ENCODE measurements at regions not wholly inside any gene's neighbourhood (a gene's known extent, or its start where the extent isn't known, plus 50 kb on each side); places are given as distances from the start of the nearest gene placed in this dataset.

DNA sequence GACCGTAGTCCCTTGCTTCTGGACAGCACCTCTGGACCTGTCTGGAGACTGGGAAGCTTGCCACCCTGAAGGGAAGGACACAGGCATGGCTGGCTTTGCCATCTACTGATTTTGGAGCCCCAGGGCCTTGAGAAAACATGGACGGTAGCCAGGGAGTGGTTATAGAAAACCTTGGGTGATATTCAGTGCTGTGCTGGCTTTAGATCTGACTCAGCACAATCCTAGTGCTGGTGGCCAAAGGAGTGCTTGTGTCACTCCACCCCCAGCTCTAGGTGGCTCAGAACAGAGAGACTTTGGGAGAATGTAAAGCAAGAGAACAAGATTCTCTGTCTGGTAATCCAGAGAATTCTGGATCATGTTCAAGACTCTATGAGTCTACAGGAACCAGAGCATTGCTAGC lies 214.5 kb upstream of the IGF1 start:
- no peak overlapping the region for H3K4me3 Mint-ChIP-seq
- intact Hi-C loops (cut with micrococcal nuclease), result no loop called here
- no peaks in the 10 kb centered on the region for H3K4me1 Mint-ChIP-seq (ENCODE audit: low read depth)

GRCh38 chr12:102691773-102692555 lies 211.6 kb upstream of the IGF1 start:
- Mint-ChIP-seq H3K4me1 (ENCODE audit: low read depth) (no peaks in the 10 kb centered on the region), H3K9me3 (no peaks in the 10 kb centered on the region), H3K36me3 (ENCODE audit: low read depth) (no peaks in the 10 kb centered on the region), H3K4me3 (no peak overlapping the region), H3K27ac (no peak overlapping the region), H3K27me3 (peaks cover 3% of the 10 kb centered on the region)
- intact Hi-C loops (cut with micrococcal nuclease), result no loop called here

More for the DNA sequence above, 214.5 kb upstream of the IGF1 start:
- Mint-ChIP-seq H3K9me3 (no peaks in the 10 kb centered on the region), H3K27me3 (peaks cover 6% of the 10 kb centered on the region), H3K27ac (no peak overlapping the region), H3K36me3 (ENCODE audit: low read depth) (no peaks in the 10 kb centered on the region)

- intact Hi-C loops (cut with micrococcal nuclease), result no loop called here
- Mint-ChIP-seq H3K4me3 (no peak overlapping the region), H3K4me1 (ENCODE audit: low read depth) (no peaks in the 10 kb centered on the region)
Measured at GRCh38 chr12:102690253-102690652, 209.9 kb upstream of the IGF1 start.

GRCh38 chr12:102689701-102690100 lies 209.3 kb upstream of the IGF1 start:
- intact Hi-C loops (cut with micrococcal nuclease), result no loop called here

More at GRCh38 chr12:102690253-102690652, 209.9 kb upstream of the IGF1 start:
- no peaks in the 10 kb centered on the region for H3K36me3 Mint-ChIP-seq (ENCODE audit: low read depth)
- H3K27ac Mint-ChIP-seq, result no peak overlapping the region
- no peaks in the 10 kb centered on the region for H3K9me3 Mint-ChIP-seq
- no peaks in the 10 kb centered on the region for H3K27me3 Mint-ChIP-seq

DNA sequence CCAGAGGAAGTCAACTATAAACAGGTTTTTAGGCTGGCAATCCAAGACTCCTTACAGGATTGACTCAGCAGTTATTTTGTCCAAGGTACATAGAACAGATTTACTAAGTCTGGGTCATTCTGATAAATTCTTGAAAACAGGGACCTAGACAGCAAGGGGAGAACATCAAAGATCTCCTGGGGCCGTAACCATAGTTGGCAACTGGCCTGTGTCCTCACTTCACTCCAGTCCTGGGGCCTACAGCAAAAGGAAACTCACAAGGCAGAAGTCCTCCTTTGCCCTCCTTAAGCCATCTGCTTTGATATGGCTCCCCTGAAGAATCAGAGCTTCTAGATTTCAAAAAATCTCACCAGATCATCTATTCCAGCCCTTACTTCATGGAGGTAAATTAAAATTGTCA lies 207.2 kb upstream of the IGF1 start:
- Mint-ChIP-seq H3K9me3 (no peaks in the 10 kb centered on the region), H3K27me3 (no peaks in the 10 kb centered on the region), H3K4me1 (ENCODE audit: low read depth) (no peaks in the 10 kb centered on the region), H3K36me3 (ENCODE audit: low read depth) (no peaks in the 10 kb centered on the region), H3K4me3 (no peak overlapping the region), H3K27ac (no peak overlapping the region)
- intact Hi-C loops (cut with micrococcal nuclease), result no loop called here

More at GRCh38 chr12:102689701-102690100, 209.3 kb upstream of the IGF1 start:
- Mint-ChIP-seq H3K4me1 (ENCODE audit: low read depth) (no peaks in the 10 kb centered on the region), H3K36me3 (ENCODE audit: low read depth) (no peaks in the 10 kb centered on the region), H3K27me3 (no peaks in the 10 kb centered on the region), H3K4me3 (no peak overlapping the region), H3K27ac (no peak overlapping the region), H3K9me3 (no peaks in the 10 kb centered on the region)

GRCh38 chr12:102685841-102686240 lies 205.5 kb upstream of the IGF1 start:
- H3K27ac Mint-ChIP-seq, result no peak overlapping the region
- H3K4me1 Mint-ChIP-seq (ENCODE audit: low read depth), result no peaks in the 10 kb centered on the region
- no peaks in the 10 kb centered on the region for H3K9me3 Mint-ChIP-seq
- no peak overlapping the region for H3K4me3 Mint-ChIP-seq
- intact Hi-C loops (cut with micrococcal nuclease), result no loop called here
- no peaks in the 10 kb centered on the region for H3K36me3 Mint-ChIP-seq (ENCODE audit: low read depth)
- H3K27me3 Mint-ChIP-seq, result no peaks in the 10 kb centered on the region

GRCh38 chr12:102685172-102685571 lies 204.8 kb upstream of the IGF1 start:
- Mint-ChIP-seq H3K4me3 (no peak overlapping the region), H3K27ac (no peak overlapping the region), H3K9me3 (no peaks in the 10 kb centered on the region)

DNA sequence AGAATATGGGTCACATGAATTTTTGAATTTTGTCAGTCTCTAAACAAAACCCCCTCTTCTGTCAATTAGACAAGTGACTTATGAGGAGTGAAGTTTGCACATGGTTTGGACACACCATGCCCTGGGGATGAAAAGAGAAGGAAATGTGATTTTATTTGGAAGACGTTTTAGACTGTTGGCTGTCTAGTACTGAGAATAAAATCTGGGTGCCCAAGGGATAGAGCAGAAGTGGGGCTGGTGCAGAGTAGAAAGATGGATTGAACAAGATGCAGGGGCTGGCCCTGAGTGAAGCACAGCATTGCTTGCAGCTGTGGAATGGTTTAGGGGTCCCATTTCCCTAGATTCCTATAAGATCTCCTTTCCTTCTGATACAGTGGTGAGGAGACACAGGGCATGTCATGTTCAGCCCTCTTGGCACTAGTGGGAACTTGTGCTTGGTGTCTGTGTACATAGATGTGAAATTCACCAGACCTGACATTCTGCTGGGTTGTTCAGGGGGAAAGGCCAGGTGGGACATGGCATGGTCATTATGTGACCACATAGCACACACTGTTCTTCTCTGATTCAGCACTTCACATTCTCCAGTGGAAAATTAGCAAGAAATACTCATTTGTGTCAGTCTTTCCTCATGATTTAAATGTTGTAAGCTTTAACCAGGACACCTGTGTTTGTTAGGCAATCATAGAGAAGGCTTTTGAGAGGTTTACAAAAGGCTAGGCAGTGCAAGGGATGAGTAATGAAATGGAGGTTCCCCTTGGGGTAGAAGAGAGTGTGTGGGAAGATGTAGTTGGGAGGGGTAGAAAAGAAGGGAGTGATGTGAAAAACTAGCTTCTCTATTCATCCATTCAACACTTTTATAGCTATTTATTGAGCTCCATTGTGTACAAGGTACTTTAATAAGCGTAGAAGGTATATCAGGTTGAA lies 202.3 kb upstream of the IGF1 start:
- Mint-ChIP-seq H3K36me3 (ENCODE audit: low read depth) (no peaks in the 10 kb centered on the region), H3K27ac (no peak overlapping the region), H3K27me3 (no peaks in the 10 kb centered on the region), H3K4me1 (ENCODE audit: low read depth) (no peaks in the 10 kb centered on the region), H3K4me3 (no peak overlapping the region), H3K9me3 (no peaks in the 10 kb centered on the region)
- intact Hi-C loops (cut with micrococcal nuclease), result no loop called here

More at GRCh38 chr12:102685172-102685571, 204.8 kb upstream of the IGF1 start:
- no peaks in the 10 kb centered on the region for H3K4me1 Mint-ChIP-seq (ENCODE audit: low read depth)
- no peaks in the 10 kb centered on the region for H3K36me3 Mint-ChIP-seq (ENCODE audit: low read depth)
- H3K27me3 Mint-ChIP-seq, result no peaks in the 10 kb centered on the region
- intact Hi-C loops (cut with micrococcal nuclease), result no loop called here

DNA sequence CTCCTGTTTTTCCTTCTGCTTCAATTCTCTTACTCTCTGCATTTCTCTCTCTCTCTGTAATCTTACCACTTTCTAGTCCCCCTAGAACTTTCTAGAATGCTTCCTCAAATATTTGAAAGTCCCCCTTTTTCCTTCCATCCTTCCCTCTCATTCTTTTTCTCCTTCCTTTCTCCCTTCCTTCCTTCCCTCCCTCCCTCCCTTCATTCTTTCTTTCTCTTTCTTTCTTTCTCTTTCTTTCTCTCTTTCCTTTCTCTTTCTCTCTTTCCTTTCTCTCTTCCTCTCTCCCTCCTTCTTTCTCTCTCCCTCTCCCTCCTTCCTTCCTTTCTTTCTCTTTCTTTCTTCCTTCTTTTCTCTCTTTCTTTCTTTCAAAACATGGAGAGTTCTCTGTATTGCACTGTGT lies 201.4 kb upstream of the IGF1 start:
- Mint-ChIP-seq H3K27ac (no peak overlapping the region), H3K36me3 (ENCODE audit: low read depth) (no peaks in the 10 kb centered on the region), H3K27me3 (no peaks in the 10 kb centered on the region), H3K4me1 (ENCODE audit: low read depth) (no peaks in the 10 kb centered on the region), H3K9me3 (no peaks in the 10 kb centered on the region), H3K4me3 (no peak overlapping the region)
- intact Hi-C loops (cut with micrococcal nuclease), result no loop called here

- H3K4me1 Mint-ChIP-seq (ENCODE audit: low read depth), result no peaks in the 10 kb centered on the region
- H3K27ac Mint-ChIP-seq, result no peak overlapping the region
- no peaks in the 10 kb centered on the region for H3K27me3 Mint-ChIP-seq
- no peaks in the 10 kb centered on the region for H3K36me3 Mint-ChIP-seq (ENCODE audit: low read depth)
- H3K4me3 Mint-ChIP-seq, result no peak overlapping the region
- no peaks in the 10 kb centered on the region for H3K9me3 Mint-ChIP-seq
- intact Hi-C loops (cut with micrococcal nuclease), result no loop called here
Measured at GRCh38 chr12:102681309-102681708, 200.9 kb upstream of the IGF1 start.

- H3K27me3 Mint-ChIP-seq, result no peaks in the 10 kb centered on the region
- H3K27ac Mint-ChIP-seq, result no peak overlapping the region
- no peak overlapping the region for H3K4me3 Mint-ChIP-seq
- intact Hi-C loops (cut with micrococcal nuclease), result no loop called here
- H3K36me3 Mint-ChIP-seq (ENCODE audit: low read depth), result no peaks in the 10 kb centered on the region
- H3K9me3 Mint-ChIP-seq, result no peaks in the 10 kb centered on the region
- no peaks in the 10 kb centered on the region for H3K4me1 Mint-ChIP-seq (ENCODE audit: low read depth)
Measured at GRCh38 chr12:102680304-102680703, 199.9 kb upstream of the IGF1 start.

DNA sequence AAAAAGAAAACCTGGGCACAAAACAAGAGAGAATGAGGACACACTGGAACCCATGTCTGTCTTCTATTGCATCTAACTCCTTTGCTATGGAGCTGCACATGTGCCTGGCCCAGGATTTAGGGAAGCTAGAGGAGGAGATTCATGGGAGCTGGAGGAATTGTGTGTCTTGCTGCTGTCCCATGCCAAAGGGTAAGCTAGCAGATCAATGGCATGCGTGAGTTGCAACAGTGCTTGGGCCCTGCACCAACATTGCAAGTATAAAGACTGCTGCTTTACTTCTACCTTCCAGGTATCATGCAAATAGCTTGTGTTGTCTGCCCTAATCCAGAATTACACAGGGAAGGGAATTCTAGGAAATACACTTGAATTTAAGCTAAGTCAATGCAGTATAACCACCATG lies 196.4 kb upstream of the IGF1 start:
- Mint-ChIP-seq H3K4me3 (no peak overlapping the region), H3K36me3 (ENCODE audit: low read depth) (no peaks in the 10 kb centered on the region)

GRCh38 chr12:102675672-102676071 lies 195.3 kb upstream of the IGF1 start:
- H3K27me3 Mint-ChIP-seq, result no peaks in the 10 kb centered on the region
- no peak overlapping the region for H3K27ac Mint-ChIP-seq
- intact Hi-C loops (cut with micrococcal nuclease), result no loop called here
- peaks cover 30% of the 10 kb centered on the region for H3K9me3 Mint-ChIP-seq
- H3K4me3 Mint-ChIP-seq, result no peak overlapping the region
- no peaks in the 10 kb centered on the region for H3K36me3 Mint-ChIP-seq (ENCODE audit: low read depth)
- H3K4me1 Mint-ChIP-seq (ENCODE audit: low read depth), result no peaks in the 10 kb centered on the region

More for the DNA sequence above, 196.4 kb upstream of the IGF1 start:
- H3K27me3 Mint-ChIP-seq, result no peaks in the 10 kb centered on the region
- H3K27ac Mint-ChIP-seq, result no peak overlapping the region
- intact Hi-C loops (cut with micrococcal nuclease), result no loop called here
- H3K4me1 Mint-ChIP-seq (ENCODE audit: low read depth), result no peaks in the 10 kb centered on the region
- H3K9me3 Mint-ChIP-seq, result peaks cover 20% of the 10 kb centered on the region

DNA sequence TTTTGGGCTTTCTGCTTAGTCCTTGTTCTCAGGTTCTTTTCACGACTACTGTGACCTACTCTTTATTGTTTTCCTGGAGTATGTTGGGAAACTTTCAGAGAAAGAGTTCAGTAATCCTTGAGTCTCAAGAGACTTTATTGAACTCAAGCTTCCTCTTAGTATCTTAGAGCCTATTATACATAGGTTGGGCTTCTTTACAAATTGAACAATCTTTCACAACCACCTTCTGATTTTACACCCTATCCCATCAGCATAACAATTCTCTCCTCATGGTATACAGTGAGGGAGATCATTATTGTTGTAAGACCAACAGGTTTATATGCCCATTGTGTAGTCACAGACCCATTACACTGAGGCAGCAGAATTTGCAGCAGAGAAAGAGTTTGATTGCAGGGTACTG lies 193.2 kb upstream of the IGF1 start:
- H3K36me3 Mint-ChIP-seq (ENCODE audit: low read depth), result no peaks in the 10 kb centered on the region
- H3K4me3 Mint-ChIP-seq, result no peak overlapping the region
- peaks cover 2% of the 10 kb centered on the region for H3K27me3 Mint-ChIP-seq
- H3K9me3 Mint-ChIP-seq, result peaks cover 31% of the 10 kb centered on the region
- H3K4me1 Mint-ChIP-seq (ENCODE audit: low read depth), result no peaks in the 10 kb centered on the region
- intact Hi-C loops (cut with micrococcal nuclease), result no loop called here
- H3K27ac Mint-ChIP-seq, result no peak overlapping the region

All from dendritic cell treated with granulocyte-macrophage colony-stimulating factor and Interleukin-4, amounts not matched to agents 40 ng/mL and 50 ng/mL, for 4 days (primary cell).